Activated CD8-positive, alpha-beta T cell treated with anti-CD3 and anti-CD28 coated beads for 36 hours (primary cell): ENCODE measurements at regions not wholly inside any gene's neighbourhood (a gene's known extent, or its start where the extent isn't known, plus 50 kb on each side); places are given as distances from the start of the nearest gene placed in this dataset.

Experiments used
- ATAC-seq: fragments of 200-7000 bp; cut with Tn5 transposase; one replicate; pipeline ENCODE4 v1.10.0; 2021; ENCODE audit warnings: mild to moderate bottlenecking, moderate library complexity
- CTCF ChIA-PET: fragments of 350-600 bp; sonication (Branson Sonifier 250); formaldehyde crosslinking; loops from one replicate; lab custom pipeline; 2021; ENCODE audit warnings: antibody characterized with exemption; lab: Charles Lee
- POLR2A ChIA-PET: fragments of 350-600 bp; sonication (Branson Sonifier 250); formaldehyde crosslinking; loops from one replicate; lab custom pipeline; 2021; ENCODE audit warnings: antibody characterized with exemption; lab: Charles Lee
- DNase-seq: peaks from one replicate; pipeline ENCODE4 v3.0.0-alpha.2; 2020
- H3K27ac Mint-ChIP-seq: one replicate; pipeline ENCODE4 v1.8.0; 2021; ENCODE audit warnings: mild to moderate bottlenecking, mixed read lengths
- H3K27me3 Mint-ChIP-seq: one replicate; pipeline ENCODE4 v1.8.0; 2021; ENCODE audit warnings: mixed read lengths
- H3K36me3 Mint-ChIP-seq: one replicate; pipeline ENCODE4 v1.8.0; 2021; ENCODE audit warnings: low read depth, mixed read lengths
- H3K4me1 Mint-ChIP-seq: one replicate; pipeline ENCODE4 v1.8.0; 2021; ENCODE audit warnings: low read depth, mixed read lengths
- H3K4me3 Mint-ChIP-seq: one replicate; pipeline ENCODE4 v1.8.0; 2021; ENCODE audit warnings: mild to moderate bottlenecking, moderate library complexity, mixed read lengths
- H3K9me3 Mint-ChIP-seq: one replicate; pipeline ENCODE4 v1.8.0; 2021; ENCODE audit warnings: mixed read lengths
- CTCF ChIP-seq: fragments of 200-600 bp; IDR thresholded peaks from one replicate; pipeline ENCODE4 v1.8.0; 2022; ENCODE audit warnings: antibody characterized with exemption, mild to moderate bottlenecking
- intact Hi-C: fragments of 100-400 bp; cut with micrococcal nuclease; formaldehyde crosslinking; loops from one replicate; pipeline ENCODE4 v1.10.0; 2022

DNA sequence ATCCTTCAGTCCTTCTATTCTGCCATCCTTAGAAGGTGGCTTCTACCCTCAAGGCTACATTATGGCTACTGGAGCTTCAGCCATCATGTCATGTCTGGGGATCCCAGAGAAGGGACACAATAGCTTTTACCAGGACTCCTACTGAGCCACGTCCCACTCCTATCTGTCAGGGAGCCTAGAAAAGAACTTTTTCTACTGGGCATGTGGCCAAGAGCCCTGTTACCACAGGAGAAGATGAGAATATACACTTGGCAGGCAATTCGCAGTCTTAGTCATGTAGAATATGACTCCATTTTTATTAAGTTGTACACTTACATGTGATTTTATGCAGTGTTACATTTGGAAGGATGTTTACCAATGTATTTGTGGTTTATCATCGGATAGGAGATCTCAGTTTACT is 64.6 kb upstream of the KCNMA1 start:
- no peak for TF ChIP-seq CTCF
- no peak for ATAC-seq
- H3K36me3 Mint-ChIP-seq: no peaks in the 10 kb centered on the region
- POLR2A ChIA-PET: no interaction called here
- no peak for DNase-seq
- no peaks in the 10 kb centered on the region for H3K9me3 Mint-ChIP-seq
- H3K4me3 Mint-ChIP-seq: no peak overlapping the region
- no peaks in the 10 kb centered on the region for H3K4me1 Mint-ChIP-seq
- intact Hi-C loops: no loop called here
- CTCF ChIA-PET: interaction anchor here (0.8 to 6.6 kb wide), 2 partner anchors 9 to 17 kb away, joined by 3 to 38 read pairs; no protein-coding TSS in a partner anchor
- no peak overlapping the region for H3K27ac Mint-ChIP-seq
- peaks cover 27% of the 10 kb centered on the region for H3K27me3 Mint-ChIP-seq

DNA sequence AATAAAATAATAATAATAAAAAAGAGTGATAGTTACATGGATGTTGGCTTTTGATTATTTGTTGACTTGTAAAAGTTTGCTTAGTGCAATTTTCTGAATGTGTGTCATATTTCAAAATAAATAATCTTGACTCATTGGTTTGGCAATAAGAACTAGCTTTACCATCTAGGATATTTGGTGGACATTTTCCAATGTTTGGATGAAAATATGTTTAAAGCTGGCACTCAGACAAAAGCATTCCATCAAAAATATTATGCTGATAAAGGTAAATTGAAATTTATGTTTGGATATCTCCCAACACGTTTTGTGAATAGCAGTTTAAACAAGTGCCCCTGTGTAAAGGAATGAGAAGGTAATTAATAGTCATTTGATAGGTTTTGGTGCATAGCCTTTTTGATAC is 62.5 kb upstream of the KCNMA1 start:
- no peak for ATAC-seq
- TF ChIP-seq CTCF: no peak
- ChIA-PET CTCF (interaction anchor here (1.2 to 6.6 kb wide), 2 partner anchors 11 to 534 kb away, joined by 3 to 38 read pairs; no protein-coding TSS in a partner anchor), POLR2A (no interaction called here)
- intact Hi-C loops: no loop called here
- no peak overlapping the region for H3K27ac Mint-ChIP-seq
- DNase-seq: no peak
- H3K27me3 Mint-ChIP-seq: peaks cover 16% of the 10 kb centered on the region
- H3K36me3 Mint-ChIP-seq: no peaks in the 10 kb centered on the region
- no peaks in the 10 kb centered on the region for H3K4me1 Mint-ChIP-seq
- no peak overlapping the region for H3K4me3 Mint-ChIP-seq
- no peaks in the 10 kb centered on the region for H3K9me3 Mint-ChIP-seq

- Mint-ChIP-seq H3K9me3 (no peaks in the 10 kb centered on the region), H3K4me1 (no peaks in the 10 kb centered on the region)
- TF ChIP-seq CTCF: no peak
Measured at GRCh38 chr10:77699080-77699645, 61.6 kb upstream of the KCNMA1 start.

GRCh38 chr10:77698267-77698931 is 60.8 kb upstream of the KCNMA1 start:
- DNase-seq (no peak), ATAC-seq (no peak)
- no peaks in the 10 kb centered on the region for H3K36me3 Mint-ChIP-seq
- ChIA-PET POLR2A (no interaction called here), CTCF (interaction anchor here (1.0 to 6.6 kb wide), 2 partner anchors 13 to 320 kb away, joined by 3 to 38 read pairs; no protein-coding TSS in a partner anchor)
- peaks cover 13% of the 10 kb centered on the region for H3K27me3 Mint-ChIP-seq
- H3K27ac Mint-ChIP-seq: no peak overlapping the region
- H3K9me3 Mint-ChIP-seq: no peaks in the 10 kb centered on the region
- intact Hi-C loops: no loop called here
- no peaks in the 10 kb centered on the region for H3K4me1 Mint-ChIP-seq
- no peak overlapping the region for H3K4me3 Mint-ChIP-seq
- TF ChIP-seq CTCF: no peak

More at GRCh38 chr10:77699080-77699645, 61.6 kb upstream of the KCNMA1 start:
- intact Hi-C loops: no loop called here
- ChIA-PET CTCF (interaction anchor here (1.0 to 6.6 kb wide), 3 partner anchors 12 to 533 kb away, joined by 3 to 38 read pairs (median 3); no protein-coding TSS in a partner anchor), POLR2A (no interaction called here)
- H3K4me3 Mint-ChIP-seq: no peak overlapping the region
- ATAC-seq (no peak), DNase-seq (no peak)
- H3K27me3 Mint-ChIP-seq: peaks cover 13% of the 10 kb centered on the region
- no peak overlapping the region for H3K27ac Mint-ChIP-seq
- H3K36me3 Mint-ChIP-seq: no peaks in the 10 kb centered on the region

DNA sequence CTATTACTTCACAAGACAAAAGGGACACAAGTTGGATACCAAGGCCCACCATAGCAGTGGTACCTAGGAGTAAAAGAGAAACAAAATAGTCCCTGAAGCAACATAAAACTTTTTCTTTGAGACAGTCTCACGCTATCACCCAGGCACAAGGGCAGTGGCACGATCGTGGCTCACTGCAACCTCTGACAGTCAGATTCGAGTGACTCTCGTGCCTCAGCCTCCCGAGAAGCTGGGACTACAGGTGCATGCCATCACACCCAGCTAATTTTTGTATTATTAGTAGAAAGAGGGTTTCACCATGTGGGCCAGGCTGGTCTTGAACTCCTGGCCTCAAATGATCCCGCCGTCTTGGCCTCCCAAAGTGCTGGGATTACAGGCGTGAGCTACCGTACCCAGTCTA is 59.0 kb upstream of the KCNMA1 start:
- Mint-ChIP-seq H3K27ac (no peak overlapping the region), H3K36me3 (no peaks in the 10 kb centered on the region), H3K27me3 (peaks cover 12% of the 10 kb centered on the region), H3K9me3 (no peaks in the 10 kb centered on the region), H3K4me3 (no peak overlapping the region), H3K4me1 (no peaks in the 10 kb centered on the region)
- DNase-seq (no peak), ATAC-seq (no peak)
- intact Hi-C loops: no loop called here
- POLR2A ChIA-PET: no interaction called here
- no peak for TF ChIP-seq CTCF
- CTCF ChIA-PET: interaction anchor here (6.6 kb wide), 1 partner anchor 15 kb away, joined by 38 read pairs; no protein-coding TSS in a partner anchor
